Uterus (tissue), 3 donors: ENCODE measurements at regions not wholly inside any gene's neighbourhood (a gene's known extent, or its start where the extent isn't known, plus 50 kb on each side); places are given as distances from the start of the nearest gene placed in this dataset.
A peak's percentile ranks its signal among the peaks of the same experiment; 100 is the strongest.

Experiments used
- DNase-seq, 2 donors: peaks; one replicate each; pipeline ENCODE4 v3.0.0-alpha.2; 2019 to 2020
- H3K27ac ChIP-seq, 2 donors: fragments of 200-600 bp; sonication (generic); 1 replicate in 1 of 2; 2 replicates in 1 of 2; pipeline ENCODE4 v1.5.1; 2016 to 2018
- H3K27me3 ChIP-seq, 2 donors: fragments of 200-600 bp; sonication (generic); one replicate each; pipeline ENCODE4 v1.5.1; 2018 to 2019; ENCODE audit warnings: control low read depth in 1 of 2
- H3K36me3 ChIP-seq, 2 donors: fragments of 200-600 bp; sonication (generic); one replicate each; pipeline ENCODE4 v1.5.1; 2019; ENCODE audit warnings: control low read depth in 1 of 2
- H3K4me1 ChIP-seq, 2 donors: fragments of 200-600 bp; sonication (generic); one replicate each; pipeline ENCODE4 v1.5.1; 2018 to 2019; ENCODE audit warnings: control low read depth in 1 of 2
- H3K4me3 ChIP-seq, 2 donors: fragments of 200-600 bp; sonication (generic); 1 replicate in 1 of 2; 2 replicates in 1 of 2; pipeline ENCODE4 v1.5.1; 2018 to 2019; ENCODE audit warnings: mild to moderate bottlenecking in 1 of 2
- H3K9me3 ChIP-seq, 2 donors: fragments of 200-600 bp; sonication (generic); one replicate each; pipeline ENCODE4 v1.5.1; 2019; ENCODE audit warnings: control low read depth in 1 of 2
- POLR2A ChIP-seq, 2 donors: fragments of 450-650 bp; IDR thresholded peaks; one replicate each; pipeline ENCODE4 v1.6.1; 2016; ENCODE audit warnings: antibody characterized with exemption in 2 of 2, mild to moderate bottlenecking in 1 of 2, moderate library complexity in 1 of 2
- intact Hi-C: fragments of 100-400 bp; cut with DNase I; formaldehyde crosslinking; loops from one replicate; pipeline ENCODE4 v1.15.1; 2023; ENCODE audit warnings: low total_unique reads
- TF ChIP-seq, protein P1 (sequence below), 4 experiments: fragments of 200-600 bp in 2 of 4; fragments of 450-650 bp in 2 of 4; sonication (generic) in 2 of 4; IDR thresholded peaks; one replicate each; pipeline ENCODE4 v1.5.1; 2016 to 2019; ENCODE audit warnings: antibody characterized with exemption in 4 of 4, mild to moderate bottlenecking in 2 of 4, moderate library complexity in 1 of 4
- donor health status: DM: yes; HTN: yes; CAD: no.

DNA sequence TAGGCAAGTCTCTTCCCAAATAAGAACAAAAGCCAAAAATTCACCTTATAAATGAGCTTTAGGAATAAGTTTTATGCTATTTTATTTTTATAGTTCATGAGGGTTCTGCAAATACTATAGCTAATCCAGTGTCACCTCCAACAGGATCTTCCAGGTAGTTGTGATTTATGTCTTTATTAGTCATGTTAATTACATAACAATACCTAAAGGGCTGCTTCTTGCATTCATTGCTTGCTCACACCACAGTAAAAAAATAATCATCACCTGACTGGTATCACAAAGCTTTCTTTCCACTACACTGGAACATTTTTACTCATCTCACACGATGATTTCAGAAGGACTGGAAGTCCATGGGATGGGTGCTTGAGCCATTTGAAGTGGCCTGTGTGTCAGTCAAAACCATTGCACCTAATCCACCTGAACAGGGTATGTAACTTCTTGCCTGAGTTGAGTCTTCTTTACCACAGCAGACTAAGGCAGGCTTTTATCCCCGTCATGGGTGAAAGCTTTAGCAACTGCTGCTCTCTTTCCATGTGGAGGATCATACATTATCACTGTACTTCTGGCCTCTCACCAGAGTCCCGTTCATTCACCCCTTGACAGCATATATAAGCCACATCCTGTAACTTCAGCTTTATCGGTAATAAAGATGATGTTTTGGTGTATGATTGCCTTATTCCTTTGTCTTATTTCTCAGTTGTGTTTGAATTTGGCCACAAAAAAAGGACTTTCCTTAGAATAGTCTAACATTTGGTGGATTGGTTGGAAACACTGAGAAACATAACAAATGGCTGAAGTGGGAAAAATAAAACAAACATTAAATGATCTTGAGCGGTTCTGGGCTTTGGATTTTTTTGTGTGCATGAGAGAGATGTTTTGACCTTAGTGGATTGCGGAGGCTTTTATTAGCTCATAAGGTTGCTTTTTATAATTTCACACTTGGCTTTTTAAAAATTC lies 382.6 kb upstream of the THBS1 start:
- Histone ChIP-seq H3K4me3 (no peak overlapping the region), H3K27ac (peak overlapping the region; percentile 72 to 87), H3K9me3 (no peaks in the 10 kb centered on the region), H3K36me3 (no peaks in the 10 kb centered on the region), H3K4me1 (no peaks in the 10 kb centered on the region), H3K27me3 (no peaks in the 10 kb centered on the region)
- no peak for TF ChIP-seq POLR2A (IDR thresholded peaks at IDR 0.05)
- TF ChIP-seq, protein P1, sequence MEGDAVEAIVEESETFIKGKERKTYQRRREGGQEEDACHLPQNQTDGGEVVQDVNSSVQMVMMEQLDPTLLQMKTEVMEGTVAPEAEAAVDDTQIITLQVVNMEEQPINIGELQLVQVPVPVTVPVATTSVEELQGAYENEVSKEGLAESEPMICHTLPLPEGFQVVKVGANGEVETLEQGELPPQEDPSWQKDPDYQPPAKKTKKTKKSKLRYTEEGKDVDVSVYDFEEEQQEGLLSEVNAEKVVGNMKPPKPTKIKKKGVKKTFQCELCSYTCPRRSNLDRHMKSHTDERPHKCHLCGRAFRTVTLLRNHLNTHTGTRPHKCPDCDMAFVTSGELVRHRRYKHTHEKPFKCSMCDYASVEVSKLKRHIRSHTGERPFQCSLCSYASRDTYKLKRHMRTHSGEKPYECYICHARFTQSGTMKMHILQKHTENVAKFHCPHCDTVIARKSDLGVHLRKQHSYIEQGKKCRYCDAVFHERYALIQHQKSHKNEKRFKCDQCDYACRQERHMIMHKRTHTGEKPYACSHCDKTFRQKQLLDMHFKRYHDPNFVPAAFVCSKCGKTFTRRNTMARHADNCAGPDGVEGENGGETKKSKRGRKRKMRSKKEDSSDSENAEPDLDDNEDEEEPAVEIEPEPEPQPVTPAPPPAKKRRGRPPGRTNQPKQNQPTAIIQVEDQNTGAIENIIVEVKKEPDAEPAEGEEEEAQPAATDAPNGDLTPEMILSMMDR (IDR thresholded peaks at IDR 0.05): no peak
- no peak for DNase-seq
- intact Hi-C loops: no loop called here

DNA sequence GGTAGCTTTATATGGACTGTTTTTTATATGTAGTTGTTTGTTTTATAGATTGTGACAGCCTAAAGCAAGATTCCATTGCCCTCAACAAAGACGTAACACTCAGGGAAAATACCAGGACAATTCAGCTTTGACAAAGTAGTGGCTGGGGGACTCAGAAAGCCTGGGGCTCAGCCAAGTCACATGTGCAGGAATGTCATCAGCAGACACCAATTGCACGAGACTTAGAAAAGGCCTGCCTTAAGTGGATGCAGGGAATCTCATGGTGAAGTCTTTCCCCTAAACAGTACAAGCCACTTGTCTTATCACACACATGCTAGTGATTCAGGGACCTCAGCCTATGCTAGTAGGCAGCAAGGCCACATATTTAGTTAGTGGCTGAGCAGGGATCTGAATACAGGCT lies 381.8 kb upstream of the THBS1 start:
- H3K4me1 ChIP-seq: no peaks in the 10 kb centered on the region
- DNase-seq: peak; percentile 70 to 75
- H3K27ac ChIP-seq: peak overlapping the region; percentile 72 to 87
- H3K9me3 ChIP-seq: no peaks in the 10 kb centered on the region
- no peak overlapping the region for H3K4me3 ChIP-seq
- TF ChIP-seq, protein P1 (IDR thresholded peaks at IDR 0.05): no peak
- TF ChIP-seq POLR2A (IDR thresholded peaks at IDR 0.05): no peak
- intact Hi-C loops: no loop called here
- no peaks in the 10 kb centered on the region for H3K27me3 ChIP-seq
- no peaks in the 10 kb centered on the region for H3K36me3 ChIP-seq

- Histone ChIP-seq H3K9me3 (no peaks in the 10 kb centered on the region), H3K27me3 (no peaks in the 10 kb centered on the region), H3K4me1 (no peaks in the 10 kb centered on the region), H3K36me3 (no peaks in the 10 kb centered on the region), H3K4me3 (no peak overlapping the region), H3K27ac (peak overlapping the region in 1 of 2 donors; percentile 19)
- DNase-seq: no peak
- TF ChIP-seq, protein P1 (IDR thresholded peaks at IDR 0.05): no peak
- TF ChIP-seq POLR2A (IDR thresholded peaks at IDR 0.05): no peak
- intact Hi-C loops: no loop called here
Observed at GRCh38 chr15:39200586-39200985, 380.3 kb upstream of the THBS1 start.

GRCh38 chr15:39202641-39203040 lies 378.2 kb upstream of the THBS1 start:
- TF ChIP-seq POLR2A (IDR thresholded peaks at IDR 0.05): no peak
- TF ChIP-seq, protein P1 (IDR thresholded peaks at IDR 0.05): no peak
- Histone ChIP-seq H3K36me3 (no peaks in the 10 kb centered on the region), H3K27ac (no peak overlapping the region), H3K27me3 (no peaks in the 10 kb centered on the region), H3K4me3 (no peak overlapping the region), H3K9me3 (no peaks in the 10 kb centered on the region), H3K4me1 (no peaks in the 10 kb centered on the region)
- intact Hi-C loops: no loop called here
- DNase-seq: no peak

DNA sequence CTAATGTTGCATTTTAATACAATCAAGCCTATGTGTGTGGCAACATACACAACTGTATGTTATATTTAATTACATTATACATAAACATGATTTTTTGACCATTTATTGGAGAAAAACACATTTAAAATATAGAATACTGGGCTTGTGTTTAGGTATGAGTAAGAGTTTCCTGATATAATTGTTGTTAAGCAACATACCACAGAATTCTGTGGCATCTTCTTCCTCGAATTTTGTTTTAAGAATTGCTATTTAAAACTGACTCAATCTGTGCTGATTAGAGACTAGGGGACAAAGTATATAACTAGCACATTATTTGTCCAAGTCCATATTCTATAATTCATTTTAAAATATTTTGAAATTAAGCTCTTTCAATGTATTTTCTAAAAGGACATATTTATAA lies 376.8 kb upstream of the THBS1 start:
- H3K9me3 ChIP-seq: no peaks in the 10 kb centered on the region
- intact Hi-C loops: no loop called here
- no peaks in the 10 kb centered on the region for H3K36me3 ChIP-seq
- H3K27me3 ChIP-seq: no peaks in the 10 kb centered on the region
- no peak overlapping the region for H3K27ac ChIP-seq
- TF ChIP-seq, protein P1 (IDR thresholded peaks at IDR 0.05): no peak
- no peak for TF ChIP-seq POLR2A (IDR thresholded peaks at IDR 0.05)
- no peak for DNase-seq
- H3K4me3 ChIP-seq: no peak overlapping the region
- no peaks in the 10 kb centered on the region for H3K4me1 ChIP-seq
